Endothelial cell (in vitro differentiated cells): ENCODE measurements at regions not wholly inside any gene's neighbourhood (a gene's known extent, or its start where the extent isn't known, plus 50 kb on each side); places are given as distances from the start of the nearest gene placed in this dataset.

Experiments
- DNase-seq: peaks from one replicate; pipeline ENCODE4 v3.0.0; 2021; ENCODE audit warnings: low spot score
- H3K27ac Mint-ChIP-seq: one replicate; pipeline ENCODE4 v1.8.0; 2021; ENCODE audit warnings: mixed read lengths, inconsistent platforms; ENCODE audit not compliant: unreplicated experiment
- H3K27me3 Mint-ChIP-seq: one replicate; pipeline ENCODE4 v1.8.0; 2021; ENCODE audit warnings: mild to moderate bottlenecking, moderate library complexity, mixed read lengths, inconsistent platforms; ENCODE audit not compliant: unreplicated experiment
- H3K36me3 Mint-ChIP-seq: one replicate; pipeline ENCODE4 v1.8.0; 2021; ENCODE audit warnings: mild to moderate bottlenecking, low read depth, mixed read lengths, inconsistent platforms; ENCODE audit not compliant: unreplicated experiment
- H3K4me1 Mint-ChIP-seq: one replicate; pipeline ENCODE4 v1.8.0; 2021; ENCODE audit warnings: mild to moderate bottlenecking, mixed read lengths, inconsistent platforms; ENCODE audit not compliant: unreplicated experiment
- H3K4me3 Mint-ChIP-seq: one replicate; pipeline ENCODE4 v1.8.0; 2021; ENCODE audit warnings: mild to moderate bottlenecking, mixed read lengths, inconsistent platforms; ENCODE audit not compliant: unreplicated experiment
- H3K9me3 Mint-ChIP-seq: one replicate; pipeline ENCODE4 v1.8.0; 2021; ENCODE audit warnings: mixed read lengths, inconsistent platforms; ENCODE audit not compliant: unreplicated experiment
- CTCF ChIP-seq: fragments of 200-600 bp; sonication (generic); IDR thresholded peaks from one replicate; pipeline ENCODE4 v1.5.0; 2021; ENCODE audit warnings: antibody characterized with exemption; ENCODE audit not compliant: unreplicated experiment

- Mint-ChIP-seq H3K4me1 (peaks cover 2% of the 10 kb centered on the region), H3K36me3 (no peaks in the 10 kb centered on the region), H3K27ac (no peak overlapping the region), H3K4me3 (no peak overlapping the region), H3K27me3 (no peaks in the 10 kb centered on the region), H3K9me3 (no peaks in the 10 kb centered on the region)
- DNase-seq: no peak
- no peak for TF ChIP-seq CTCF
Observed at GRCh38 chr1:232138044-232138443, 491.9 kb downstream of the SIPA1L2 start.

- H3K36me3 Mint-ChIP-seq: no peaks in the 10 kb centered on the region
- H3K4me1 Mint-ChIP-seq: peaks cover 2% of the 10 kb centered on the region
- no peaks in the 10 kb centered on the region for H3K27me3 Mint-ChIP-seq
- H3K27ac Mint-ChIP-seq: no peak overlapping the region
- TF ChIP-seq CTCF: no peak
- no peaks in the 10 kb centered on the region for H3K9me3 Mint-ChIP-seq
- H3K4me3 Mint-ChIP-seq: no peak overlapping the region
- no peak for DNase-seq
Observed at GRCh38 chr1:232137066-232137465, 492.9 kb downstream of the SIPA1L2 start.

- Mint-ChIP-seq H3K4me1 (peaks cover 2% of the 10 kb centered on the region), H3K4me3 (no peak overlapping the region), H3K27me3 (no peaks in the 10 kb centered on the region), H3K36me3 (peaks cover 5% of the 10 kb centered on the region), H3K9me3 (no peaks in the 10 kb centered on the region), H3K27ac (no peak overlapping the region)
- no peak for TF ChIP-seq CTCF
- no peak for DNase-seq
Observed at GRCh38 chr1:232136136-232136535, 493.8 kb downstream of the SIPA1L2 start.

- Mint-ChIP-seq H3K4me1 (peaks cover 2% of the 10 kb centered on the region), H3K36me3 (peaks cover 12% of the 10 kb centered on the region), H3K27ac (no peak overlapping the region), H3K9me3 (no peaks in the 10 kb centered on the region), H3K27me3 (no peaks in the 10 kb centered on the region), H3K4me3 (no peak overlapping the region)
- TF ChIP-seq CTCF: no peak
- DNase-seq: no peak
Observed at GRCh38 chr1:232134365-232134764, 495.6 kb downstream of the SIPA1L2 start.

- Mint-ChIP-seq H3K9me3 (no peaks in the 10 kb centered on the region), H3K4me1 (peaks cover 2% of the 10 kb centered on the region), H3K4me3 (no peak overlapping the region)
Observed at GRCh38 chr1:232132572-232132971, 497.4 kb downstream of the SIPA1L2 start.

More at GRCh38 chr1:232132572-232132971, 497.4 kb downstream of the SIPA1L2 start:
- Mint-ChIP-seq H3K27ac (no peak overlapping the region), H3K36me3 (peaks cover 12% of the 10 kb centered on the region), H3K27me3 (no peaks in the 10 kb centered on the region)
- no peak for DNase-seq
- TF ChIP-seq CTCF: no peak
